H1 (cell line): ENCODE measurements at regions not wholly inside any gene's neighbourhood (a gene's known extent, or its start where the extent isn't known, plus 50 kb on each side); places are given as distances from the start of the nearest gene placed in this dataset.

Experiments used
- CTCF ChIA-PET: fragments of 300-600 bp; sonication (Branson Sonifier 250); formaldehyde crosslinking; loops from one replicate; lab custom pipeline; 2021; ENCODE audit not compliant: partially characterized antibody; lab: Charles Lee
- POLR2A ChIA-PET: fragments of 300-600 bp; sonication (Branson Sonifier 250); formaldehyde crosslinking; loops from one replicate; lab custom pipeline; 2021; ENCODE audit warnings: inconsistent platforms; ENCODE audit not compliant: partially characterized antibody; lab: Charles Lee
- DNase-seq, 2 experiments: peaks; one replicate each; pipeline versions ENCODE4 v3.0.0 to v3.0.0-alpha.2; 2010 to 2022; ENCODE audit warnings: low spot score in 2 of 2, low read depth in 1 of 2, mixed read lengths in 1 of 2
- FAIRE-seq: peaks from 2 replicates; lab custom pipeline; 2011; peaks lifted over from hg19 to GRCh38; lab: Jason Lieb, UNC
- H2AFZ ChIP-seq: 2 replicates; pipeline ENCODE4 v1.8.1; 2012; ENCODE audit warnings: low read length, inconsistent platforms
- H2AK5ac ChIP-seq: 2 replicates; pipeline ENCODE4 v1.6.1; 2013; ENCODE audit warnings: low read depth, low read length
- H2BK120ac ChIP-seq: replicated peaks from 2 replicates; pipeline ENCODE3; 2013; ENCODE audit warnings: low read depth, low read length, inconsistent platforms
- H2BK12ac ChIP-seq: 2 replicates; pipeline ENCODE4 v1.6.1; 2013; ENCODE audit warnings: low read depth, low read length
- H2BK15ac ChIP-seq: 2 replicates; pipeline ENCODE4 v1.6.1; 2013; ENCODE audit warnings: low read length
- H2BK20ac ChIP-seq: 2 replicates; pipeline ENCODE4 v1.6.1; 2013; ENCODE audit warnings: low read length
- H2BK5ac ChIP-seq: 2 replicates; pipeline ENCODE4 v1.6.1; 2013; ENCODE audit warnings: low read depth, low read length
- H3K14ac ChIP-seq: 2 replicates; pipeline ENCODE4 v1.6.1; 2013; ENCODE audit warnings: inconsistent platforms; ENCODE audit not compliant: insufficient read length
- H3K18ac ChIP-seq: 2 replicates; pipeline ENCODE4 v1.6.1; 2013; ENCODE audit warnings: low read length; ENCODE audit errors: extremely low read depth
- H3K23ac ChIP-seq: 2 replicates; pipeline ENCODE4 v1.6.1; 2013; ENCODE audit warnings: inconsistent platforms; ENCODE audit not compliant: insufficient read length
- H3K23me2 ChIP-seq: 2 replicates; pipeline ENCODE4 v1.6.1; 2013; ENCODE audit warnings: low read depth, low read length
- H3K27ac ChIP-seq: 2 replicates; pipeline ENCODE4 v1.6.1; 2011; ENCODE audit warnings: low read depth, low read length, inconsistent platforms
- H3K27me3 ChIP-seq, 4 experiments: replicated peaks in 1 of 4; 1 replicate in 1 of 4; 2 replicates in 3 of 4; pipeline versions ENCODE4 v1.6.1 to v1.8.1; 2011 to 2013; ENCODE audit warnings: low read length in 3 of 4, mild to moderate bottlenecking in 3 of 4, inconsistent platforms in 2 of 4, mixed read lengths in 2 of 4, moderate library complexity in 1 of 4; ENCODE audit not compliant: control insufficient read depth in 3 of 4, insufficient read depth in 3 of 4; ENCODE audit errors: extremely low read depth in 1 of 4
- H3K36me3 ChIP-seq, 4 experiments: 2 replicates each; pipeline versions ENCODE4 v1.6.1 to v1.8.1; 2011 to 2013; ENCODE audit warnings: mild to moderate bottlenecking in 4 of 4, low read length in 3 of 4, moderate library complexity in 2 of 4, control low read depth in 1 of 4, inconsistent platforms in 1 of 4; ENCODE audit not compliant: insufficient read depth in 4 of 4, control insufficient read depth in 2 of 4
- H3K4ac ChIP-seq: replicated peaks from 2 replicates; pipeline ENCODE3; 2013; ENCODE audit warnings: low read length, low read depth, mixed read lengths, inconsistent platforms; ENCODE audit not compliant: insufficient read length
- H3K4me1 ChIP-seq, 4 experiments: replicated peaks in 1 of 4; 1 replicate in 1 of 4; 2 replicates in 3 of 4; pipeline versions ENCODE4 v1.6.1 to v1.8.1; 2011 to 2013; ENCODE audit warnings: low read length in 3 of 4, inconsistent platforms in 2 of 4, mixed read lengths in 1 of 4; ENCODE audit not compliant: insufficient read depth in 4 of 4, control insufficient read depth in 3 of 4
- H3K4me2 ChIP-seq, 2 experiments: 2 replicates each; pipeline versions ENCODE4 v1.6.1 to v1.8.1; 2011 to 2013; ENCODE audit warnings: low read depth in 2 of 2, low read length in 2 of 2, control low read depth in 1 of 2, inconsistent platforms in 1 of 2, mild to moderate bottlenecking in 1 of 2; ENCODE audit not compliant: insufficient read depth in 1 of 2
- H3K4me3 ChIP-seq, 4 experiments: fragments of 200-600, 300-600 bp in 1 of 4; sonication (generic), shearing (Covaris generic), sonication (Bioruptor Twin) in 1 of 4; 2 replicates each; pipeline versions ENCODE4 v1.5.1 to v1.8.1; 2011 to 2016; ENCODE audit warnings: low read length in 4 of 4, low read depth in 3 of 4, control low read depth in 2 of 4, inconsistent platforms in 2 of 4, mild to moderate bottlenecking in 2 of 4, mixed read lengths in 1 of 4, moderate library complexity in 1 of 4; ENCODE audit not compliant: insufficient read depth in 2 of 4; ENCODE audit errors: extremely low read depth in 1 of 4
- H3K56ac ChIP-seq: replicated peaks from 2 replicates; pipeline ENCODE3; 2013; ENCODE audit warnings: low read depth, mild to moderate bottlenecking, mixed read lengths, low read length, inconsistent platforms; ENCODE audit not compliant: insufficient read length
- H3K79me1 ChIP-seq: 2 replicates; pipeline ENCODE4 v1.6.1; 2013; ENCODE audit warnings: low read depth, low read length, control low read depth
- H3K79me2 ChIP-seq, 2 experiments: 2 replicates each; pipeline versions ENCODE4 v1.6.1 to v1.8.1; 2012 to 2013; ENCODE audit warnings: low read length in 2 of 2, mild to moderate bottlenecking in 2 of 2, inconsistent platforms in 1 of 2; ENCODE audit not compliant: insufficient read depth in 2 of 2, control insufficient read depth in 1 of 2
- H3K9ac ChIP-seq, 4 experiments: replicated peaks in 1 of 4; 1 replicate in 1 of 4; 2 replicates in 3 of 4; pipeline versions ENCODE4 v1.6.1 to v1.8.1; 2011 to 2013; ENCODE audit warnings: low read depth in 3 of 4, low read length in 3 of 4, control low read depth in 2 of 4, mild to moderate bottlenecking in 2 of 4, moderate library complexity in 2 of 4, inconsistent platforms in 1 of 4; ENCODE audit errors: extremely low read depth in 1 of 4
- H3K9me3 ChIP-seq, 2 experiments: 2 replicates each; pipeline versions ENCODE4 v1.6.1 to v1.8.1; 2012 to 2013; ENCODE audit warnings: mild to moderate bottlenecking in 2 of 2, moderate library complexity in 2 of 2, control low read depth in 1 of 2, inconsistent platforms in 1 of 2, low read depth in 1 of 2, low read length in 1 of 2, mixed read lengths in 1 of 2; ENCODE audit not compliant: insufficient read depth in 2 of 2
- H4K20me1 ChIP-seq, 2 experiments: replicated peaks in 1 of 2; 2 replicates each; pipeline versions ENCODE3 to v1.8.1; 2011 to 2013; ENCODE audit warnings: inconsistent platforms in 2 of 2, low read length in 2 of 2, mild to moderate bottlenecking in 1 of 2; ENCODE audit not compliant: insufficient read depth in 2 of 2, control insufficient read depth in 1 of 2
- H4K5ac ChIP-seq: 2 replicates; pipeline ENCODE4 v1.6.1; 2013; ENCODE audit warnings: low read length, low read depth, mixed read lengths, inconsistent platforms; ENCODE audit not compliant: insufficient read length
- H4K8ac ChIP-seq: 2 replicates; pipeline ENCODE4 v1.8.0; 2013; ENCODE audit warnings: mild to moderate bottlenecking, moderate library complexity, low read length, inconsistent platforms; ENCODE audit not compliant: insufficient read depth; ENCODE audit errors: extremely low read depth
- H4K91ac ChIP-seq: replicated peaks from 2 replicates; pipeline ENCODE3; 2013; ENCODE audit warnings: low read length, mixed read lengths, inconsistent platforms; ENCODE audit not compliant: insufficient read length
- E2F6 ChIP-seq: IDR thresholded peaks from 2 replicates; pipeline ENCODE4 v1.6.1; 2012; ENCODE audit warnings: inconsistent platforms
- GABPA ChIP-seq: IDR thresholded peaks from 2 replicates; pipeline ENCODE4 v1.6.1; 2011; ENCODE audit warnings: mild to moderate bottlenecking, low read length, moderate library complexity, borderline replicate concordance; ENCODE audit not compliant: insufficient read depth
- MAFK ChIP-seq: IDR thresholded peaks from 2 replicates; pipeline ENCODE4 v1.6.1; 2012; ENCODE audit warnings: low read depth, mild to moderate bottlenecking, improper control_type of control experiment, low read length
- RAD21 ChIP-seq, 2 experiments: IDR thresholded peaks in 1 of 2; conservative IDR thresholded peaks in 1 of 2; 2 replicates each; pipeline ENCODE4 v1.6.1; 2011; ENCODE audit warnings: low read depth in 2 of 2, low read length in 2 of 2, improper control_type of control experiment in 1 of 2, inconsistent platforms in 1 of 2, mild to moderate bottlenecking in 1 of 2, moderate library complexity in 1 of 2
- WGBS, 2 experiments: shearing (Covaris generic) in 1 of 2; methylation state at CpG; one replicate each; pipeline versions ENCODE4 v1.1.6 to v1.1.7; 2013 to 2015; ENCODE audit warnings: low lambda C conversion rate in 2 of 2, mixed read lengths in 2 of 2, inconsistent platforms in 1 of 2, low coverage in 1 of 2, missing lambda C conversion rate in 1 of 2; ENCODE audit not compliant: insufficient replicate concordance in 2 of 2, insufficient coverage in 1 of 2, insufficient read length in 1 of 2; ENCODE audit errors: extremely low coverage in 1 of 2, missing lambda C conversion rate in 1 of 2; 5-methylcytosine and 5-hydroxymethylcytosine counted together

GRCh38 chr1:29382851-29383745 is 146.8 kb downstream of the PTPRU start:
- no peak overlapping the region for H3K14ac ChIP-seq
- peak overlapping the region; percentile 60 for H3K18ac ChIP-seq
- ChIA-PET POLR2A (no interaction called here), CTCF (interaction anchor here (0.6 to 2.9 kb wide), 7 partner anchors 9 to 320 kb away, joined by 3 to 17 read pairs (median 4); no protein-coding TSS in a partner anchor)
- no peak for TF ChIP-seq RAD21 (IDR thresholded peaks at IDR 0.05 in 1 of 2, conservative IDR thresholded peaks at IDR 0.05 in 1 of 2; ENCODE audit: low read depth in 2 of 2, low read length in 2 of 2)
- TF ChIP-seq GABPA = no peak
- no peak for TF ChIP-seq E2F6
- TF ChIP-seq MAFK = no peak
- no peak overlapping the region for H2BK120ac ChIP-seq
- no peaks in the 10 kb centered on the region for H4K20me1 ChIP-seq
- H2BK12ac ChIP-seq = no peak overlapping the region
- H3K79me1 ChIP-seq = no peaks in the 10 kb centered on the region
- H2BK15ac ChIP-seq = peak overlapping the region; percentile 72; the same call in 1 of the 2 replicates
- no peaks in the 10 kb centered on the region; a peak in 2 of 7 replicates for H3K4me1 ChIP-seq
- no peaks in the 10 kb centered on the region for H3K79me2 ChIP-seq
- H3K56ac ChIP-seq = no peak overlapping the region
- no peak overlapping the region for H3K27ac ChIP-seq
- no peaks in the 10 kb centered on the region for H3K23me2 ChIP-seq
- FAIRE-seq = no peak
- WGBS, 2 experiments = 83% methylated on average over 21 of the region's 21 CpGs; no CpG with 5 or more reads in 1 of the 2 experiments
- DNase-seq = no peak
- H3K4me2 ChIP-seq = no peak overlapping the region
- no peaks in the 10 kb centered on the region for H3K27me3 ChIP-seq
- H2AK5ac ChIP-seq = no peak overlapping the region
- H3K23ac ChIP-seq = no peak overlapping the region
- H4K8ac ChIP-seq = no peak overlapping the region
- H2BK20ac ChIP-seq = no peak overlapping the region
- H3K4me3 ChIP-seq = no peak overlapping the region
- no peak overlapping the region for H4K91ac ChIP-seq
- H2AFZ ChIP-seq = peak overlapping the region; percentile 82
- no peak overlapping the region for H3K9ac ChIP-seq
- peaks cover 7 to 18% of the 10 kb centered on the region in 2 experiments for H3K9me3 ChIP-seq
- H3K36me3 ChIP-seq = no peaks in the 10 kb centered on the region
- H3K4ac ChIP-seq = no peak overlapping the region
- no peak overlapping the region for H4K5ac ChIP-seq
- H2BK5ac ChIP-seq = no peak overlapping the region
